K562 (cell line): ENCODE measurements at regions not wholly inside any gene's neighbourhood (a gene's known extent, or its start where the extent isn't known, plus 50 kb on each side); places are given as distances from the start of the nearest gene placed in this dataset.

Experiments
- ATAC-seq: fragments of 200-7000 bp; cut with Tn5 transposase; 3 replicates; pipeline ENCODE4 v1.9.1; 2020; ENCODE audit warnings: moderate library complexity
- BruUV-seq: library from RNA; stranded (reverse); fragments of 400-500 nt; replicated peaks from 2 replicates; lab custom pipeline; 2021; lab: Mats Ljungman, UMichigan
- CTCF ChIA-PET: fragments of 300-600 bp; formaldehyde crosslinking; extraction: SDS; loops from one replicate; lab custom pipeline; 2021; ENCODE audit warnings: low intra/inter-chr PET ratio; lab: Yijun Ruan, JAX
- POLR2A ChIA-PET: fragments of 300-600, 350-650 bp; sonication (Branson Sonifier 250); formaldehyde crosslinking; extraction: SDS; loops from one replicate; lab custom pipeline; 2021; ENCODE audit warnings: antibody characterized with exemption, inconsistent platforms; lab: Yijun Ruan, JAX
- DNase-seq, 4 experiments: peaks; one replicate each; pipeline versions ENCODE4 v3.0.0 to v3.0.0-alpha.2; 2011 to 2018; ENCODE audit warnings: low spot score in 3 of 4, mixed read lengths in 3 of 4; ENCODE audit errors: extremely low read depth in 1 of 4
- FAIRE-seq: peaks from 2 replicates; lab custom pipeline; 2011; peaks lifted over from hg19 to GRCh38; lab: Jason Lieb, UNC
- H2AFZ ChIP-seq: 2 replicates; pipeline ENCODE4 v1.6.0; 2011; ENCODE audit warnings: low read depth, low read length, control low read depth, inconsistent platforms
- H3K27ac ChIP-seq: fragments of 200-600 bp; 3 replicates; pipeline ENCODE4 v1.8.0; 2011; ENCODE audit warnings: low read depth, mild to moderate bottlenecking, control low read depth, inconsistent platforms, low read length, moderate library complexity, mixed read lengths; ENCODE audit errors: extremely low read depth
- H3K27me3 ChIP-seq, 2 experiments: fragments of 300-600 bp in 1 of 2; 2 replicates in 1 of 2; 3 replicates in 1 of 2; pipeline versions ENCODE4 v1.6.0 to v1.8.0; 2011; ENCODE audit warnings: inconsistent platforms in 2 of 2, low read length in 2 of 2, mild to moderate bottlenecking in 1 of 2, mixed read lengths in 1 of 2, moderate library complexity in 1 of 2; ENCODE audit not compliant: control insufficient read depth in 2 of 2, insufficient read depth in 2 of 2
- H3K36me3 ChIP-seq: fragments of 300-600 bp; 3 replicates; pipeline ENCODE4 v1.8.0; 2011; ENCODE audit warnings: mild to moderate bottlenecking, low read length, inconsistent platforms; ENCODE audit not compliant: control insufficient read depth, insufficient read depth
- H3K4me1 ChIP-seq, 2 experiments: fragments of 200-600 bp in 1 of 2; replicated peaks in 1 of 2; 2 replicates in 1 of 2; 3 replicates in 1 of 2; pipeline versions ENCODE4 v1.5.1 to v1.8.0; 2011; ENCODE audit warnings: inconsistent platforms in 2 of 2, low read length in 2 of 2, mild to moderate bottlenecking in 1 of 2, mixed read lengths in 1 of 2, moderate library complexity in 1 of 2; ENCODE audit not compliant: control insufficient read depth in 2 of 2, insufficient read depth in 2 of 2
- H3K4me2 ChIP-seq: 2 replicates; pipeline ENCODE4 v1.6.1; 2011; ENCODE audit warnings: low read length, control low read depth, inconsistent platforms, mixed read lengths; ENCODE audit not compliant: insufficient read depth
- H3K4me3 ChIP-seq: fragments of 200-600 bp; sonication (generic), shearing (Covaris generic); 2 replicates; pipeline ENCODE4 v1.5.1; 2016; ENCODE audit warnings: control low read depth, inconsistent platforms
- H3K79me2 ChIP-seq: fragments of 200-600 bp; 3 replicates; pipeline ENCODE4 v1.8.0; 2011; ENCODE audit warnings: low read length, inconsistent platforms; ENCODE audit not compliant: control insufficient read depth, insufficient read depth
- H3K9ac ChIP-seq, 2 experiments: 2 replicates each; pipeline versions ENCODE4 v1.6.0 to v1.6.1; 2011; ENCODE audit warnings: low read depth in 2 of 2, low read length in 2 of 2, control low read depth in 1 of 2, inconsistent platforms in 1 of 2, mild to moderate bottlenecking in 1 of 2, mixed read lengths in 1 of 2; ENCODE audit not compliant: insufficient read depth in 1 of 2
- H3K9me1 ChIP-seq: one replicate; pipeline ENCODE4 v1.6.0; 2011; ENCODE audit warnings: inconsistent platforms, mild to moderate bottlenecking, low read length, moderate library complexity; ENCODE audit not compliant: control insufficient read depth, insufficient read depth
- H3K9me3 ChIP-seq: replicated peaks from 2 replicates; pipeline ENCODE4 v1.5.1; 2011; ENCODE audit warnings: low read depth, low read length, inconsistent platforms; ENCODE audit not compliant: control insufficient read depth, insufficient read depth
- H4K20me1 ChIP-seq: replicated peaks from 2 replicates; pipeline ENCODE4 v1.6.1; 2011; ENCODE audit warnings: low read length, inconsistent platforms, mixed read lengths; ENCODE audit not compliant: control insufficient read depth, insufficient read depth
- NR2C1 ChIP-seq, 2 experiments: fragments of 450-650 bp; IDR thresholded peaks; 2 replicates each; pipeline ENCODE4 v1.6.1; 2017; ENCODE audit warnings: mild to moderate bottlenecking in 2 of 2, antibody characterized with exemption in 1 of 2, inconsistent platforms in 1 of 2, missing compliant biosample characterization in 1 of 2, missing genetic modification characterization in 1 of 2
- WGBS: fragments of 100-300 bp; shearing (Covaris generic); methylation state at CpG from one replicate; pipeline ENCODE4 v1.1.6; 2016; ENCODE audit warnings: low coverage, mixed read lengths; ENCODE audit not compliant: insufficient coverage; ENCODE audit errors: missing lambda C conversion rate; 5-methylcytosine and 5-hydroxymethylcytosine counted together
- in situ Hi-C: fragments of 300-500 bp; cut with MboI; formaldehyde crosslinking; loops from 4 replicates; pipeline ENCODE4 v1.15.0; 2018; ENCODE audit warnings: inconsistent platforms, mixed read lengths
- intact Hi-C: fragments of 100-400 bp; cut with micrococcal nuclease; formaldehyde crosslinking; loops from 2 replicates; pipeline ENCODE4 v1.14.2; 2022
- TF ChIP-seq, protein P1 (sequence below): sonication (generic); formaldehyde crosslinking; IDR thresholded peaks from 2 replicates; pipeline ENCODE4 v1.5.0; 2020; ENCODE audit warnings: missing genetic modification reagents
- TF ChIP-seq, protein P2 (sequence below), 3 experiments: IDR thresholded peaks in 2 of 3; conservative IDR thresholded peaks in 1 of 3; 2 replicates each; pipeline ENCODE4 v1.5.1; 2011 to 2012; ENCODE audit warnings: low read length in 3 of 3, mild to moderate bottlenecking in 3 of 3, control low read depth in 2 of 3, improper control_type of control experiment in 1 of 3, inconsistent platforms in 1 of 3, low read depth in 1 of 3, mixed read lengths in 1 of 3, moderate library complexity in 1 of 3; ENCODE audit not compliant: insufficient read depth in 2 of 3

DNA sequence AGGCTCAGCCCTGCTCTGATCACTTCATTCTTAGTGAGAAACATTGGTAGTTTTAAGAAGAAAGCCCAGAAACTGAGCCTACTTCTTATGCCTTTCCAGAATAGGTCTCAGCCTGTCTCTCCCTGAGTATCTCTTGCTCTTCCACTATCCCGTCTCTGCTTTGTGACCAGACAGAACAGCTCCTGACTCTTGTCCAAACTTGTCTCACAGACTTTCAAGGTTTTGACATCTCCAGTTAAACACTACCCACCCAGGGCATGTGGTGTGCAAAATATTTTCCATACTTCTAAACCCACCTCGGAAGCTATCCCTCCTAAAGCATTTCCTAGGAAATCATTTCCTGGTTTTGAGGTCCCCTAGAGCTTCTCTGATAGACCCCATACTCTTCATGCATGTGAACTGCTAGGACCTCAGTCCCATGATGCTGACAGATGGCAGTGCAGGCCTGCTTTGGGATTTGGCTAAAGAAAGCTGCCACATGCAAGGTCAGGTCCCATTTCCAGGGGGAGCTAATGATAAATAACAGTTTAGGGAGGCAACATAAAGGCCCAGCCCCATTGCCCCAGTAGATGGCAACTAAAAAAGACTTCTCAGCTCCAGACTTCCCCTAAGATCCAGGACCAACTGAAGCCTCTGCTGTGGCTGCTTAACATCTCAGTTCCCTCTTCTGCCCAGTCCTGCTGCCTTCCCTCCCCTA, 211.5 kb downstream of the MED10 start:
- DNase-seq (no peak), ATAC-seq (no peak), FAIRE-seq (no peak)
- Histone ChIP-seq H3K27ac (no peak overlapping the region), H3K27me3 (no peaks in the 10 kb centered on the region), H3K4me2 (no peak overlapping the region), H2AFZ (no peak overlapping the region), H3K36me3 (no peaks in the 10 kb centered on the region), H3K4me1 (no peaks in the 10 kb centered on the region), H3K9me3 (no peaks in the 10 kb centered on the region), H3K9ac (no peak overlapping the region), H3K4me3 (no peak overlapping the region), H4K20me1 (no peaks in the 10 kb centered on the region; the same call in 1 of the 2 replicates), H3K79me2 (no peaks in the 10 kb centered on the region), H3K9me1 (no peaks in the 10 kb centered on the region)
- intact Hi-C loops = no loop called here
- no TSS peak for BruUV-seq
- POLR2A ChIA-PET = interaction anchor here (0.5 to 0.6 kb wide), 2 partner anchors 19 to 1497 kb away, joined by 3 read pairs; no protein-coding TSS in a partner anchor
- 0% methylated on average over 2 of the region's 2 CpGs for WGBS
- CTCF ChIA-PET = no interaction called here
- TF ChIP-seq, protein P1, sequence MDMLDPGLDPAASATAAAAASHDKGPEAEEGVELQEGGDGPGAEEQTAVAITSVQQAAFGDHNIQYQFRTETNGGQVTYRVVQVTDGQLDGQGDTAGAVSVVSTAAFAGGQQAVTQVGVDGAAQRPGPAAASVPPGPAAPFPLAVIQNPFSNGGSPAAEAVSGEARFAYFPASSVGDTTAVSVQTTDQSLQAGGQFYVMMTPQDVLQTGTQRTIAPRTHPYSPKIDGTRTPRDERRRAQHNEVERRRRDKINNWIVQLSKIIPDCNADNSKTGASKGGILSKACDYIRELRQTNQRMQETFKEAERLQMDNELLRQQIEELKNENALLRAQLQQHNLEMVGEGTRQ (CRISPR knock-in tag) = no peak
- TF ChIP-seq, protein P2, sequence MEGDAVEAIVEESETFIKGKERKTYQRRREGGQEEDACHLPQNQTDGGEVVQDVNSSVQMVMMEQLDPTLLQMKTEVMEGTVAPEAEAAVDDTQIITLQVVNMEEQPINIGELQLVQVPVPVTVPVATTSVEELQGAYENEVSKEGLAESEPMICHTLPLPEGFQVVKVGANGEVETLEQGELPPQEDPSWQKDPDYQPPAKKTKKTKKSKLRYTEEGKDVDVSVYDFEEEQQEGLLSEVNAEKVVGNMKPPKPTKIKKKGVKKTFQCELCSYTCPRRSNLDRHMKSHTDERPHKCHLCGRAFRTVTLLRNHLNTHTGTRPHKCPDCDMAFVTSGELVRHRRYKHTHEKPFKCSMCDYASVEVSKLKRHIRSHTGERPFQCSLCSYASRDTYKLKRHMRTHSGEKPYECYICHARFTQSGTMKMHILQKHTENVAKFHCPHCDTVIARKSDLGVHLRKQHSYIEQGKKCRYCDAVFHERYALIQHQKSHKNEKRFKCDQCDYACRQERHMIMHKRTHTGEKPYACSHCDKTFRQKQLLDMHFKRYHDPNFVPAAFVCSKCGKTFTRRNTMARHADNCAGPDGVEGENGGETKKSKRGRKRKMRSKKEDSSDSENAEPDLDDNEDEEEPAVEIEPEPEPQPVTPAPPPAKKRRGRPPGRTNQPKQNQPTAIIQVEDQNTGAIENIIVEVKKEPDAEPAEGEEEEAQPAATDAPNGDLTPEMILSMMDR (IDR thresholded peaks at IDR 0.05 in 2 of 3, conservative IDR thresholded peaks at IDR 0.05 in 1 of 3; ENCODE audit: insufficient read depth in 2 of 3, low read depth in 1 of 3, low read length in 3 of 3) = peak in 2 of 3 experiments; percentile 13 to 17; a peak in 1 of 6 replicates
- no peak for TF ChIP-seq NR2C1 (IDR thresholded peaks at IDR 0.05)
- no peak for TF ChIP-seq NR2C1 (tag; IDR thresholded peaks at IDR 0.05)
- in situ Hi-C loops = no loop called here
